GM06990 (cell line): ENCODE measurements at regions not wholly inside any gene's neighbourhood (a gene's known extent, or its start where the extent isn't known, plus 50 kb on each side); places are given as distances from the start of the nearest gene placed in this dataset.

Experiments
- DNase-seq: peaks from one replicate; pipeline ENCODE4 v3.0.0-alpha.2; 2011; ENCODE audit not compliant: insufficient read length; ENCODE audit errors: extremely low read depth
- H3K27me3 ChIP-seq: replicated peaks from 2 replicates; pipeline ENCODE4 v1.6.0; 2011; ENCODE audit warnings: low read length; ENCODE audit not compliant: control insufficient read depth, insufficient read depth
- H3K36me3 ChIP-seq: 2 replicates; pipeline ENCODE4 v1.5.1; 2011; ENCODE audit warnings: low read length; ENCODE audit not compliant: control insufficient read depth, insufficient read depth
- H3K4me3 ChIP-seq: replicated peaks from 2 replicates; pipeline ENCODE4 v1.5.1; 2011; ENCODE audit warnings: low read depth, mild to moderate bottlenecking, control low read depth, low read length
- TF ChIP-seq, protein P1 (sequence below): IDR thresholded peaks from 2 replicates; pipeline ENCODE4 v1.5.1; 2011; ENCODE audit warnings: low read length, control low read depth, mild to moderate bottlenecking, inconsistent platforms; ENCODE audit not compliant: insufficient read depth, poor library complexity, severe bottlenecking

DNA sequence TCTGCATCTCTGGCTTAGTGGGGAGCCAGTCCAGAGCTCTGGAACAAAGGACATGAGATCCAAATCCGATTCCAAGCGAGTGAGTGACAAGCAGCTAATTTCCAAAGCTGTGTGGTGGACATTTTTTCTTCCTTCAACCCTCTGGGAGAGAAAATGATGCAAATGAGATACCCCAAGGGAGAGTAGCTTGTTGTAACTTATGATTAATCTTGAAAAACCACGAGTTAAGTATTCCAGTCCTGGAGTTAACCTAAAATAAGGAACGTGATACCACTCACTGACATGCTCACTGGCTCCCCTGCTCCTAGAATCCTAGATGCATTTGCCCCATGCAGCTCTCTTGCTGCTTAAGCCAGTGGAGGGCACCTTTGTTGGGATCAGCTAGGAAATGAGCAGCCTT is 116.0 kb upstream of the HABP2 start:
- Histone ChIP-seq H3K4me3 (no peak overlapping the region), H3K36me3 (no peaks in the 10 kb centered on the region), H3K27me3 (no peaks in the 10 kb centered on the region; the same call in 1 of the 2 replicates)
- TF ChIP-seq, protein P1, sequence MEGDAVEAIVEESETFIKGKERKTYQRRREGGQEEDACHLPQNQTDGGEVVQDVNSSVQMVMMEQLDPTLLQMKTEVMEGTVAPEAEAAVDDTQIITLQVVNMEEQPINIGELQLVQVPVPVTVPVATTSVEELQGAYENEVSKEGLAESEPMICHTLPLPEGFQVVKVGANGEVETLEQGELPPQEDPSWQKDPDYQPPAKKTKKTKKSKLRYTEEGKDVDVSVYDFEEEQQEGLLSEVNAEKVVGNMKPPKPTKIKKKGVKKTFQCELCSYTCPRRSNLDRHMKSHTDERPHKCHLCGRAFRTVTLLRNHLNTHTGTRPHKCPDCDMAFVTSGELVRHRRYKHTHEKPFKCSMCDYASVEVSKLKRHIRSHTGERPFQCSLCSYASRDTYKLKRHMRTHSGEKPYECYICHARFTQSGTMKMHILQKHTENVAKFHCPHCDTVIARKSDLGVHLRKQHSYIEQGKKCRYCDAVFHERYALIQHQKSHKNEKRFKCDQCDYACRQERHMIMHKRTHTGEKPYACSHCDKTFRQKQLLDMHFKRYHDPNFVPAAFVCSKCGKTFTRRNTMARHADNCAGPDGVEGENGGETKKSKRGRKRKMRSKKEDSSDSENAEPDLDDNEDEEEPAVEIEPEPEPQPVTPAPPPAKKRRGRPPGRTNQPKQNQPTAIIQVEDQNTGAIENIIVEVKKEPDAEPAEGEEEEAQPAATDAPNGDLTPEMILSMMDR, result no peak
- DNase-seq, result no peak

- H3K4me3 ChIP-seq, result no peak overlapping the region
- DNase-seq, result no peak
- TF ChIP-seq, protein P1, result no peak
- no peaks in the 10 kb centered on the region for H3K36me3 ChIP-seq
- no peaks in the 10 kb centered on the region; the same call in 1 of the 2 replicates for H3K27me3 ChIP-seq
Measured at GRCh38 chr10:113438652-113439051, 114.2 kb upstream of the HABP2 start.

- TF ChIP-seq, protein P1, result no peak
- Histone ChIP-seq H3K4me3 (no peak overlapping the region), H3K36me3 (no peaks in the 10 kb centered on the region), H3K27me3 (no peaks in the 10 kb centered on the region; the same call in 1 of the 2 replicates)
- no peak for DNase-seq
Measured at GRCh38 chr10:113441220-113441619, 111.6 kb upstream of the HABP2 start.

- no peak for DNase-seq
- H3K4me3 ChIP-seq, result no peak overlapping the region
Measured at GRCh38 chr10:113441686-113442270, 111.1 kb upstream of the HABP2 start.

GRCh38 chr10:113442336-113442735 is 110.5 kb upstream of the HABP2 start:
- no peak overlapping the region for H3K4me3 ChIP-seq
- DNase-seq, result no peak
- no peaks in the 10 kb centered on the region for H3K36me3 ChIP-seq
- H3K27me3 ChIP-seq, result no peaks in the 10 kb centered on the region; the same call in 1 of the 2 replicates
- TF ChIP-seq, protein P1, result no peak

More at GRCh38 chr10:113441686-113442270, 111.1 kb upstream of the HABP2 start:
- H3K27me3 ChIP-seq, result no peaks in the 10 kb centered on the region; the same call in 1 of the 2 replicates
- no peaks in the 10 kb centered on the region for H3K36me3 ChIP-seq
- TF ChIP-seq, protein P1, result no peak
